HG03342 (cell line): ENCODE measurements at regions not wholly inside any gene's neighbourhood (a gene's known extent, or its start where the extent isn't known, plus 50 kb on each side); places are given as distances from the start of the nearest gene placed in this dataset.
"Not testable (repeated sequence)": the region's sequence is repeated elsewhere in the genome, so short reads cannot be mapped to it uniquely, and the experiment has no call there.

Source experiments
- ATAC-seq: cut with Tn5 transposase; IDR thresholded peaks from one replicate; pipeline ENCODE4 v1.9.1; 2021; ENCODE audit warnings: mild to moderate bottlenecking, moderate library complexity; ENCODE audit not compliant: unreplicated experiment

DNA sequence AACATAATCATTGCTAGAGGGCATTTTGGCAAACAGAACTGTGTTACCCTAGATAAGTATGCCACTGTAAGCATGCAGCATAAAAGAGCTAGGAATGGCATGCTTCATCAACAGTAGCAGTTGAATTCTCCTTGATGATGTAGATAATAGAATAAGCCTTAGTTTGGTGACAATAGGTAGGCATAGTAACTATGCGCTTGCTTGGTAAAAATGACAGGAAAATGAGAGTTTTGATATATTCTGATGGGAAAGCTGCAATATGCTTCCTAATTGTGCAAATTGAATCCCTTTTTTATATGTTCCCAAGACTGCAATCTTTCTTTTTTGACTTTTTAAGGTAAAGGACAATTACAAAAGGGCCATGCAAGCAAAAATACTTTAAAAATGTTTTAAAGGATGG lies 930.9 kb upstream of the FAM98A start:
- ATAC-seq, result no peak

DNA sequence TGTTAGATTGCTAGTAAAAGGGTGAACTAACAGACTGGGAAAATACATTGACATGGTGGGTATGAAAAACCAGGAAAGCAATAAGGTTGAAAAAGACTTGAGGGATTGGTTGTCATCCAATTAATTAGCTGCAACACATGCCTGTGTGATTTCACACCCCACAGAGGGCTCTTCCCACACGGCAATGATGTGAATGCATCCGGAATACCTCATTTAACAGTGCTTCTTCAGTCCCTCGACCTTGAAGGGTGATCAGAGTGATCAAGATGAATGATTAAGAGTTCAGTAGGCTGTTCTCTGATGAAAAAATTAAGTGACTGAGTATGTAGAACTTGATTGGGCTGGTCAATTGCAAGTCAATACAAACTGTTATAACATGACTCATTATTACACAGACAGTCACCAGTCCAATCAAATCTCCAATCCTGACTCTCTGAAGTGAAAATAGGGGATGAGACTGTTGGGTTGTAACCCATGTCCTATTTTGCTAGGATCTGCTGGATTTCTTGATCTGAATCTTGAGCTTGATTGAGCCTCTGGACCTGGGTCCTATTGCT lies 924.9 kb upstream of the FAM98A start:
- no peak for ATAC-seq

DNA sequence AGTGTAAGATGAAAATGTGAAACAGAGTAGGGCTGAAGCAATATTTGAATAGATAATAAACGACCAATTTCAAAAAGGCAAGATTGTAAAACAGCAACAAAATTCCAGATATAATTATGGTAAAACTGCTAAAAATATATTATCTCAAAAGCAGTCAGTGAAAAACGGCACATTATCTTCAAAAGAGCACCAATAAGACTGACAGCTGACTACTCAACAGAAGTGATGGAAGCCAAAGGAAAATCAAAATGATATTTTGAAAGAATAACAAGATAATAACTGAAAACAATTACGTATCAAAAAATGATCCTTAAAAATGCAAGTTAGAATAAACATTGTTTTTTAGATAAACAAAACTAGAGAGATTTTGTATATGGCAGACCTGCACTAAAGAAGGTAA lies 920.6 kb upstream of the FAM98A start:
- no peak for ATAC-seq

DNA sequence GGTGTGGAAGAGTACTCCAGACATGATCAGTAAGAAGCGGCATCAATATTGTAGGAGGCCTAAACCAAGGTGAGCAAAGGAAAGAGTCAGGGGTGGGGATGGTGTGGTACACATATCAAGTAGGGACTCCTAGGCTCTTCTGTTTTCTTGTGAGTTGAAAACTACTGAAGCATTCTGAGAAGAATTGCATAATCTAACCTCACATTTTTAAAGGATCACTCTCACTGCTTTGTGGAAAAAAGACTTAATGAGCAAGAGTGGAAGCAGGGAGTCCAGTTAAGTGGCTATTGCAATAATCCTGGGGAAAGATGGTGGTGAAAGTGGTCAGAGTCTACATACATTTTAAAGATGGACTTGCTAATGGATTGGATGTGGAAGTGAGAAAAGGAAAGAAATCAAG lies 899.5 kb upstream of the FAM98A start:
- ATAC-seq, result no peak

DNA sequence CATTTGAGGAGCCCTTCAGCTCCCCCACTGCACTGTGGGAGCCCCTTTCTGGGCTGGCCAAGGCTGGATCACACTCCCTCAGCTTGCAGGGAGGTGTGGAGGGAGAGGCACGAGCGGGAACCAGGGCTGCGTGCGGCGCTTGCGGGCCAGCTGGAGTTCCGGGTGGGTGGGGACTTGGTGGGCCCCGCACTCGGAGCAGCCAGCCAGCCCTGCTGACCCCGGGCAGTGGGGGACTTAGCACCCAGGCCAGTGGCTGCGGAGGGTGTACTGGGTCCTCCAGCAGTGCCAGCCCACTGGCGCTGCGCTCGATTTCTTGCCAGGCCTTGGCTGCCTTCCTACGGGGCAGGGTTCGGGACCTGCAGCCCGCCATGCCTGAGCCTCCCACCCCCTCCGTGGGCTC lies 895.1 kb upstream of the FAM98A start:
- not testable (repeated sequence) for ATAC-seq

DNA sequence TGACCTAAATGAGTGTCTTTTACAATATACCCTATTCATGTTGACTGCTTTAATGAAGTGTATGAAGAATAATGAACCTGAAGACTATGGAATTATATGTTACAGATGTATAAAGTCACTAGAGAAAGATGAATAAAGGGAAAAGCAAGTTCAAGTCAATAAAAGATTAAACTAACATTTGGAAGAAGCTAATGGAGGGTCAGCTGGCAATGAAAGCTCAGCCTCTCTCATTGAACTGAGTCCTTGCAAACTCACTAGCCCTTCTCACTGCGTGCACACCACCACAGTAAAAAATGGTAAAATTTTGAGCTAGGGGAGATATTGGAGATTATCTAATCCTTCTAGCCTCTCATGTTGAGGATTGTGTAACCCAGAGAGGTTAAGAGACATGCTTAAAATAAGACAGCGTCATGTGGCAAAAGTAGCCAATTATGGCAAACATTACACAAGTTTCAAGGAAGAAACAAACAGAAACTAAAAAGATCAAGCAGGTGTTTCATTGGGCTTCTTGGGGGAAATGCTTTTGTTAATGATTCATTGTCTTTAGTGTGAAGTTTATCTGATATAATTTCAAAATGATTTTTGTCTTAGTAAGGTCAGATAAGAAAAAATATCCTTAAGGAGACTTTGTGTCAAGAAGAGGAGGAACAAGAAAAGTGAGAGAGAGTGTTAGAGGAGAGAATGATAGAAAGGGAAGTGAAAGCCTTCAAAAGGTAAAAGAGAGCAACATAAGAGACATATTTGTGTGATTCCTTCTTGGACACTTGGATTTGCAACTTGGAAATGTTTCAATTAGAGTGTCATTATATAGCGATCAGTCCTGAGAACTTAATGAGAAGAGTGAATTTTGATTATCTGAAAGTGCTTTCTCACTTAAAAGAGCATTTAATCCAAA lies 893.7 kb upstream of the FAM98A start:
- no peak for ATAC-seq

DNA sequence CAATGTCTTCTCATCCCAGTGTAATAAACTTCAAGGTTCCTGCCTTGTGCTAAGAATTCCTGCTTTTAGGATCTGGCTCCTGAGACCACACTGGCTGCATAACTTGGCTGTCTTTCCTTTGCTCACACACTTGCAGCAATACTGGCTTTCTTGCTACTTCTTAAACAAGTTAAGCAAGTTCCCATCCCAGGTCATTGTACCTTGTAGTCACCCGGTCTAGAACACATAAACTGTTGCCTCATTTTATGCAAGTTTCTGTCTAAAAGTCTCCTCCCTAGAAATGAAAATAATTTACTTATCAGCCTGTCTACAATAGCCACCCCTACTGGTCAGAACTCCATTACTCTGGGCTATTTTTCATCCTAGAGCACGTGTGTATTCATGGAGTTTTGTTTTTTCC lies 887.9 kb upstream of the FAM98A start:
- ATAC-seq, result no peak

DNA sequence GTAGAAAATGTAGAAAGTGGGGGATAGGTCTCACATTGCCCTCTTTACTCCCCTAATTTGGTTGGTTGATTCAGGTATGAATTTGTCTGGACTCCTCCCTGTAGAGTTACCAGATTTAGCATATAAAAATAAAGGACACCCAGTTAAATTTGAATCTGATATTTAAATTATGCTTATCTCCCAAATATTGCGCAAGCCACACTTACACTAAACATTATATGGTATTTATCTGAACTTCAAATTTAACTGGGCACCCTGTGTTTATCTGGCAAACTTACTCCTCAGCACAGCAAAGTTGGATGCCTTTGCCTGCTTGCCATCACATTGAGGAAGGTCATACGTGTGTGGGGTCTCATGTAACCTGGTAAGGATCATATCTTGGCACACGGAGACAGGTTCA lies 882.4 kb upstream of the FAM98A start:
- no peak for ATAC-seq

DNA sequence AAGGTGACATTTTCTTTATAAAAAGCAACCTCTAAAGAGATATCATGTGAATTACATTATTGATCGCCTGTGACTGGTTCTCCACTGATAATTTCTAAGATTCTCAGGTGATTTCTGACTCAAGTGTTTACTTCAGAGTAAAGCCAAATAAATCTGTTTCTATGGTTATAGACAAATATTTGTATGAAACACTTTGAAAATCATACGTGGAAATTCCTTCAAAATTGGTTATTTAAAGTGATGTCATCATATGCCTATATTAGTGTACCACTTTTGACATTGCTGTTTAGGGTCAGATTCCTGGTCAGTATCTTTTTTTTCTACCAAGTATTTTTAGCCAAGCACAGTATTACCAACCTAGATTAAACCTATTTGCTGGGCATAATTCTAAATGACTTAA lies 881.3 kb upstream of the FAM98A start:
- no peak for ATAC-seq

DNA sequence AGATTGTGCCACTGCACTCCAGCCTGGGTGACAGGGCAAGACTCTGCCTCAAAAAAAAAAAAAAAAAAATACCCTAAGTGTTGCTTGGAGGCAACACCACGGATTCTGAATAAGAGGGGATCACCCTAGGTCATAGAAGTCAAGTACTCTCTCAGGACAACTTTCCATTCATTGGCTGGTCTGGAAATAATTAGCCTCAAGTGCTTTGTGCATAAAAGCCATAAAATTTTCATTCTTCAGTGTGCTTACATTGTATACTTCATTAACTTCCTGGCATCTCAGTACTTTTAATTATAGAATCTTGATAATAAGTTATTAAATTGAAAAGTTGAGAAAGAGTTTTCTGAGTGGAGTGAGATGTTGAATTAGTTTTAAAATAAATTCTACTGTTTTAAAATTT lies 876.1 kb upstream of the FAM98A start:
- no peak for ATAC-seq

DNA sequence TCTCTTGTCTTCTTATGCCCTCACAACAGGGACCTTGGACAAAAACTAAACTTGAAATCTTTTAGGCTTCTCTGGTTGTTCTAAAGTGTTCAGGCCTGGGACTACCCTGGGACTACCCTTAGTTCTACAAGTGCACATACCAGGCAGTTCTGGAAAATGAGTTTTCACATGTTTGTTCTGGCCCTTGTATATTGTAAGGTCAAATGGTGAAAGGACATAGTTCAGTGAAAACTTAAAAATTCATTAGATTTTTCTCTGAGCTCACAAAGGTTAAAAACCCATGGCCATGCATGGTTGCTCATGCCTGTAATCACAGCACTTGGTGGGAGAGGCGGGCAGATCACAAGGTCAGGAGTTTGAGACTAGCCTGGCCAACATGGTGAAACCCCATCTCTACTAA lies 875.5 kb upstream of the FAM98A start:
- no peak for ATAC-seq

DNA sequence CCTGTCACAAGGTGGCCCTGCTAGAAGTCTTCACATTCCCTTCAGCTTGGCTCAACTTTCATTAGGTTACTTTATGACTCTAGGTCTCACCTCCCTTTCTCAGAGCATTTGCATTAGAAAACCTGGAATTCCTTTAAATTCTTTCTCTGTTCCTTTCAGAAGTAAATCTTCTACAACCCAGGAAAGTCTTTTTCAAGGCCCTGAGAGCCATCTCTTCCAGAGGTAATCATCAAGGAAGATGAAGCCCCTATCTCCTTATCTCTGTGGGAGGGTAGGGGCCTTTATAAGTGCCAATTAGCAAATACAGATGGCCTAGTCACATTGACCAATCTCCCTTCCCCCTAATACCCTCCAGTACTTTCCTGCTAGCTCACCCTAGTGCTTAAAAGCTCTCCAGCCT lies 848.0 kb upstream of the FAM98A start:
- ATAC-seq, result no peak

DNA sequence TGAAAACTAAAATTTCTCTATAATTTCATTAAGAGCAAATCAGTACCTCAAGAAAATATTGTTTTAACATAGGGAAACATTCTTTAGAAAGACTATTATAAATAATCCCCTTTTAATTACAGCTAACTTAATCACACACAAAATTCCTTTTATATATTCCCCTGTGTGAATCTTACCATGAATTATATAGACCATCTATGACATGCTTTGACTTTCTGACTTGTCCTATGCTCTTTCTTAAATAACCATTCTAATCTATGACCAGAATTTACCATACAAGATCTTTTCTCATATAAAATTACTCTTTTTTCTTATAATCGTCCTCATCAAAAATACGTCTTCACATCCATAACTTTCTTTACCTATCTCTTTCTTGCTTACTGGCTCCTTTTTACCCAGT lies 824.2 kb upstream of the FAM98A start:
- ATAC-seq, result no peak

DNA sequence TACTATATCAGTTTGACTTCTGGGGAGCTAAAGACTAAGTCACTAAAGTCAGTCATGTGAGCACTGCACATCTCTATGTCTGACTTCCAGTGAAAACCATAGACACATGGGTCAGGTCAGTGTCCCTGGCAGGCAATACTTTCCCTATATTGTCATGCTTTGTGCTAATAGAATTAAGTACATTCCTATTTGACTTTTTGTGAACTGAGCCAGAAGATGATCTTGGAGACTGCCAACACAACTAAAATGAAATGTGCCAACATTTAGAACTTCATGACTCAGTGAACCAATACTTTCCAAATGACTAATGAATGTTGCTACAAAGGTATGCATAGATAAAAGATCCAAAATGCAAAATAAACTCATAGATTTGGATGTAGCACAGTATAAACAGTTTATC lies 820.8 kb upstream of the FAM98A start:
- no peak for ATAC-seq

DNA sequence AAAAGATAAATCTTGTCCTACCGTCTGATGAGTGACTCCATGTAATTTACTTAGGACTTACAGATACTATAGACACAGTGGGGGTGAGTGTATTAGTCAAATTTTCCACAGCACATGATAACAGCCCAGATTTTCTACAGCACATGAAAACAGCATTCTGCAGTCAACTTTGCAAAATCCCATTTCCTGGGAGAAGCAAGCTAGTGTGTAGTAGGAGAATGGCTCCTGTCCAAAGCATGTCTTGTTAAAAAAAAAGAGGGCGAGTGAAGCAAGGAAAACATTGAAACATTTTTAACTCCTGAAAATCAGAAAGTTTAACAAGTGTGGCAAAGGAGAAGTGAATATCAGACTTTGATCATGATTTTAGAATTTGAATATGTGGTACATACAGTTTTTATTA lies 817.8 kb upstream of the FAM98A start:
- no peak for ATAC-seq

DNA sequence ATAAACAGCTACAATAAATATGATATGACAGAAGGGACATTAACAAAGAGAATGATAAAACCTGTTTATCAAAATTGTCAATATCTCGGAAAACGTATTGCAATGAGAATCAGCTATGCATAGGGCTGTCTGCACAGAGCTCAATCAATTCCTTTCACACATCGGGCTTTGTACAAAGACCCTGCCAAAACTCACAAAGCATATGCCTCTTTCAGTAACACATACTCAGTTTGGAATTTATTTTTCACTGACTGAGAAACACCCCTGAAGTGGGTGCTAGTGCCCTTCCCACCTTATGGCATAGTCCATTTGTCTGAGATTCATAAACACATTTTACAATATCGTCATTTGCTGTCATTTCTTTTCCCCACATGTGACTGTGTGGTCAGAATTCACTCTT lies 815.8 kb upstream of the FAM98A start:
- no peak for ATAC-seq

DNA sequence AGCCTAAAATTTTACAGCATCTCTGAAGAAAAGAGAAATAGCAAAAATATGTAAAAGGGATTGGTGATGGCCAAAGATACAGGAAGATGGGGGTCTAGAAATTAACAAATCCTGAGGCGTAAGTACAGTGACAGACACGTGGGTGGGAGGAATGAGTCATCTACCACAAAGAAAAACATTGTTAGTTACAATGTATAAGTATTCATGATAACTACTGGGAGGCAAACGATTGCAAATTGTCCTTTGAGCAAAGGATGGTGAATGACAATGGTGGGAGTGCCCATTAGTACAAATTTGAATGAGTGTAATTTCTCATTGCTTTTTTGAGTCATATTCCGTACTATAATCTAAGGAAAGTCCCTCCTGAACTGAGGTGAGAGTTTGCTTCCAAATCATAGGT lies 809.0 kb upstream of the FAM98A start:
- ATAC-seq, result no peak

DNA sequence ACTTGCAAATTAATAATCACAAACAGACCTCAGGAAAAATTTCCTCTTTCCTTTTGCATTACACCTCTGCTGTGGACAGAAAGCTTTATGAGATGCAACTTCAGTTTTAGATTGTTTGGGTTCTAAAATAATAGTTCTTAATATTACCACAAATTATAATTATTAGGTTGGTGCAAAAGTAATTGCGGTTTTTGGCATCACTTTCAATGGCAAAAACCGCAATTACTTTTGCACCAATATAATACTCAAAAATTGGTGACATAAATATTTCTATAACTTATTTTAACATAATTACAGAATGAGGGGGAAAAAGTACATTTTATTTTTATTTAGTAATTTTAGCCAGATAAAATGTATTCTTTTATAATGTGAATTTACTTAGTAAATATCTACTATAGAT lies 804.4 kb upstream of the FAM98A start:
- ATAC-seq, result no peak

DNA sequence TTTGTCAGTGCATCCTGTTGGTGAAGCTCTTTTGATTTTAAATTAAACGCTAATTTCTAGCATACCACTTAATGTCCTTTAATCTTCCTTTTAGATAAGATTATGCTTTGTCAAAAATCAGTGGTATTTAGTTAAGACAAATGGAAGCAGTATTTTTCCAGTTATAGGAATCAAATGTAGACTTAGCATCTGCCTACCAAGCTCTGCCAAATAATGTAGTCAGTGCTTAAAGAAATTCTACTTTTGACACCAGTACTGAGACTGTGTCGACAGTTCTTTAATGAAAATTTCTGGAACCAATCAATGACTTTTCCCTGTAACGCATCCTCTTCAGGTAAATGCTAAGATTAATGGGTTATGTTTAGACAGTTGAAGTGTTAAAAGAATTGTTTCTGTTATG lies 803.3 kb upstream of the FAM98A start:
- no peak for ATAC-seq

DNA sequence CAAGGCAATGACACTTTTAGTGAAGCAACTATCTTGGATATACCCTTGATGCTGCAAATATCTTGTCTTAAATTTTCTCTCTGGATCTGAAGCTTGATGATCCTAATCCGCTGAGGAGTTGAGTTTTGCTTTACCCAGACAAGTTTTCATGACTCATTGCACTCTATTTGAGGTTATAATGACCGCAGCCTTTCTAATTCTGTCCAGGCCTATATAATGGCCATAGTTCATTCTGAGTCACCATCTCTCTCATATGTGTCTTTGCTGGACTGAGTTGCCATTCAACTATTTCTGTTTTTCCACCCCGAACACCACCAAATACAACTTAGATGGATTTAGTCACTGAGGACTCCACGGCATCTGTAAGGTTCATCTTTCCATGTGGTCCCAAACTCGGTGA lies 802.1 kb upstream of the FAM98A start:
- no peak for ATAC-seq

DNA sequence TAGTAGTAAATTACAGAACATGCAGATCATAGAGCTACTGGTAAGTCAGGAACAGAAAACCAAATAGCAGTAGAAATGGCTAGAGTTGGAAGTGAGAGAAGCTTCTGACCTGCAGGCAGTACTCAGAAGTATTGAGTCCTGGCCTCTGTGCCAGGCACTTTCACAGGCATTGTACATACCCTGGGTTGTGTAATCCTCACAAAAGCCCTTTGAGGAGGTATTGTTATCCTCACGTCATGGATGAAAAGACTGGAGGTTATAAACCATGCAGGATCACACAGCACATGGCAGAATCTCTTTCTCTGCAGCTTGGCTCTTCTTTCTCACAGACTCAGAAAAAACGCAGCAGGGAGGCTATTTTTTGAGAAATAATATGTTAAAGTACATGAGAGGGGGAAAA lies 789.3 kb upstream of the FAM98A start:
- ATAC-seq, result no peak

DNA sequence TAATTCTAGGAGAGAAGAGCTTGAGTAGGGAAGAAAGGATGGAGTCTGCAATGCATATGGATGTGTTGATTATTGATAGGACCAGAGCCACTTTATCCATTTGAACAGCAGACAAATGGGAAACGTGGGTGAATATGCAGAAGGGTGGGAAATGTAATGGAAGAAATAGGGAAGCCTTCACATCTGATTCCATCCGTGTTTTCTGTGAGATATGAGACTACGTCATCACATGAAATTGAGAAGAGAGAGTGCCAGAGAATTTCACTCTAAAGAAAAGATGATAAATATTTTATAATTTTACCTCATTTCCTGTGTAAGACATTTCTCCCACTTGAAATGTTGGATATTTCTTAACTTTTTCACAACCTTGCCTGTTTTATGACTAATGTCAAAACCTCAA lies 788.4 kb upstream of the FAM98A start:
- no peak for ATAC-seq

DNA sequence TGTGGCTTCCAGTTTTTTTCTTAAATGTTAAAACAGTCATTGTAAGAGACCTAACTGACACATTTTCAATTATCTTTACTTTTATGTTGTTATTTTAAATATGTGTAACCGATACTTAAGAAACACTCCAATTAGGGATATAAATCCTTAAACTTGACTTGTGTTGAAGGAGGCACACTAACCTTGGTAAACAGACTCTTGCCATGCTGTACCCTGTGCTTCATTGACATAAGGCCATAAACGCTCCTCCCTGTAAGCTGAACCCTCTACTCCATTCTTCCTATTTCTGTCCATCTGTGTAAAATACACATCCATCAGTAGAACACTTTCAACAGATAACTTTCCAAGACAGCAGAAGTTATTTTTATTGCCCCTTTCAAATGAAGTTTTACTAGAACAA lies 780.5 kb upstream of the FAM98A start:
- ATAC-seq, result no peak
